Endothelial cell (in vitro differentiated cells): ENCODE measurements at regions not wholly inside any gene's neighbourhood (a gene's known extent, or its start where the extent isn't known, plus 50 kb on each side); places are given as distances from the start of the nearest gene placed in this dataset.

Experiments
- DNase-seq: peaks from one replicate; pipeline ENCODE4 v3.0.0; 2021; ENCODE audit warnings: low spot score
- H3K27ac Mint-ChIP-seq: one replicate; pipeline ENCODE4 v1.8.0; 2021; ENCODE audit warnings: mixed read lengths, inconsistent platforms; ENCODE audit not compliant: unreplicated experiment
- H3K27me3 Mint-ChIP-seq: one replicate; pipeline ENCODE4 v1.8.0; 2021; ENCODE audit warnings: mild to moderate bottlenecking, moderate library complexity, mixed read lengths, inconsistent platforms; ENCODE audit not compliant: unreplicated experiment
- H3K36me3 Mint-ChIP-seq: one replicate; pipeline ENCODE4 v1.8.0; 2021; ENCODE audit warnings: mild to moderate bottlenecking, low read depth, mixed read lengths, inconsistent platforms; ENCODE audit not compliant: unreplicated experiment
- H3K4me1 Mint-ChIP-seq: one replicate; pipeline ENCODE4 v1.8.0; 2021; ENCODE audit warnings: mild to moderate bottlenecking, mixed read lengths, inconsistent platforms; ENCODE audit not compliant: unreplicated experiment
- H3K4me3 Mint-ChIP-seq: one replicate; pipeline ENCODE4 v1.8.0; 2021; ENCODE audit warnings: mild to moderate bottlenecking, mixed read lengths, inconsistent platforms; ENCODE audit not compliant: unreplicated experiment
- H3K9me3 Mint-ChIP-seq: one replicate; pipeline ENCODE4 v1.8.0; 2021; ENCODE audit warnings: mixed read lengths, inconsistent platforms; ENCODE audit not compliant: unreplicated experiment
- CTCF ChIP-seq: fragments of 200-600 bp; sonication (generic); IDR thresholded peaks from one replicate; pipeline ENCODE4 v1.5.0; 2021; ENCODE audit warnings: antibody characterized with exemption; ENCODE audit not compliant: unreplicated experiment

GRCh38 chr4:99754756-99755155, 61.9 kb upstream of the DAPP1 start:
- no peaks in the 10 kb centered on the region for H3K9me3 Mint-ChIP-seq
- H3K4me1 Mint-ChIP-seq, result no peaks in the 10 kb centered on the region
- no peak for DNase-seq
- no peaks in the 10 kb centered on the region for H3K36me3 Mint-ChIP-seq
- H3K27me3 Mint-ChIP-seq, result no peaks in the 10 kb centered on the region
- TF ChIP-seq CTCF, result no peak
- H3K27ac Mint-ChIP-seq, result no peak overlapping the region
- no peak overlapping the region for H3K4me3 Mint-ChIP-seq

- no peak overlapping the region for H3K4me3 Mint-ChIP-seq
- no peaks in the 10 kb centered on the region for H3K4me1 Mint-ChIP-seq
- no peaks in the 10 kb centered on the region for H3K9me3 Mint-ChIP-seq
- TF ChIP-seq CTCF, result no peak
- DNase-seq, result no peak
- H3K27ac Mint-ChIP-seq, result no peak overlapping the region
- H3K36me3 Mint-ChIP-seq, result no peaks in the 10 kb centered on the region
- H3K27me3 Mint-ChIP-seq, result no peaks in the 10 kb centered on the region
Measured at GRCh38 chr4:99753931-99754330, 62.7 kb upstream of the DAPP1 start.

GRCh38 chr4:99749445-99750391, 66.9 kb upstream of the DAPP1 start:
- Mint-ChIP-seq H3K4me1 (no peaks in the 10 kb centered on the region), H3K27me3 (no peaks in the 10 kb centered on the region), H3K9me3 (no peaks in the 10 kb centered on the region), H3K27ac (no peak overlapping the region), H3K36me3 (no peaks in the 10 kb centered on the region), H3K4me3 (no peak overlapping the region)
- DNase-seq, result no peak
- TF ChIP-seq CTCF, result no peak

- TF ChIP-seq CTCF, result no peak
- H3K27ac Mint-ChIP-seq, result no peak overlapping the region
- no peaks in the 10 kb centered on the region for H3K9me3 Mint-ChIP-seq
- no peaks in the 10 kb centered on the region for H3K4me1 Mint-ChIP-seq
- H3K36me3 Mint-ChIP-seq, result no peaks in the 10 kb centered on the region
- H3K27me3 Mint-ChIP-seq, result no peaks in the 10 kb centered on the region
- DNase-seq, result no peak
- H3K4me3 Mint-ChIP-seq, result no peak overlapping the region
Measured at GRCh38 chr4:99746443-99746842, 70.2 kb upstream of the DAPP1 start.

GRCh38 chr4:99736846-99737245, 79.2 kb upstream of the C4orf54 start:
- H3K36me3 Mint-ChIP-seq, result peaks cover 14% of the 10 kb centered on the region
- no peak for DNase-seq
- H3K27me3 Mint-ChIP-seq, result no peaks in the 10 kb centered on the region
- H3K9me3 Mint-ChIP-seq, result peaks cover 3% of the 10 kb centered on the region
- no peak overlapping the region for H3K27ac Mint-ChIP-seq
- no peaks in the 10 kb centered on the region for H3K4me1 Mint-ChIP-seq
- TF ChIP-seq CTCF, result no peak
- no peak overlapping the region for H3K4me3 Mint-ChIP-seq
